CD14-positive monocyte (primary cell): ENCODE measurements at regions not wholly inside any gene's neighbourhood (a gene's known extent, or its start where the extent isn't known, plus 50 kb on each side); places are given as distances from the start of the nearest gene placed in this dataset.
A peak's percentile ranks its signal among the peaks of the same experiment; 100 is the strongest.

ENCODE experiments used
- DNase-seq, 3 donors: peaks; one replicate each; pipeline ENCODE4 v3.0.0-alpha.2; 2011 to 2022
- H2AFZ ChIP-seq: 2 replicates; pipeline ENCODE4 v1.6.0; 2012; ENCODE audit warnings: mild to moderate bottlenecking, low read depth, low read length, inconsistent platforms; ENCODE audit not compliant: insufficient read depth, poor library complexity, severe bottlenecking
- H3K27ac ChIP-seq, 2 donors: 1 replicate in 1 of 2; 2 replicates in 1 of 2; pipeline ENCODE4 v1.5.1; 2012 to 2013; ENCODE audit warnings: low read length in 2 of 2, control low read depth in 1 of 2, inconsistent platforms in 1 of 2, low read depth in 1 of 2, mild to moderate bottlenecking in 1 of 2
- H3K27me3 ChIP-seq, 2 donors: one replicate each; pipeline versions ENCODE4 v1.6.0 to v1.6.1; 2011 to 2013; ENCODE audit warnings: low read length in 2 of 2; ENCODE audit not compliant: control insufficient read depth in 2 of 2, insufficient read depth in 2 of 2
- H3K36me3 ChIP-seq, 2 donors: replicated peaks in 1 of 2; 1 replicate in 1 of 2; 2 replicates in 1 of 2; pipeline versions ENCODE4 v1.5.1 to v1.6.1; 2012 to 2013; ENCODE audit warnings: low read length in 2 of 2, control low read depth in 1 of 2, inconsistent platforms in 1 of 2, mild to moderate bottlenecking in 1 of 2; ENCODE audit not compliant: insufficient read depth in 2 of 2, control insufficient read depth in 1 of 2
- H3K4me1 ChIP-seq, 2 donors: 1 replicate in 1 of 2; 2 replicates in 1 of 2; pipeline versions ENCODE4 v1.5.1 to v1.6.1; 2012 to 2013; ENCODE audit warnings: low read length in 2 of 2, control low read depth in 1 of 2, inconsistent platforms in 1 of 2, mild to moderate bottlenecking in 1 of 2, moderate library complexity in 1 of 2; ENCODE audit not compliant: insufficient read depth in 2 of 2, control insufficient read depth in 1 of 2
- H3K4me2 ChIP-seq: replicated peaks from 2 replicates; pipeline ENCODE3; 2012; ENCODE audit warnings: low read length, moderate library complexity, mild to moderate bottlenecking; ENCODE audit not compliant: poor library complexity, severe bottlenecking; ENCODE audit errors: extremely low read depth
- H3K4me3 ChIP-seq, 3 experiments: fragments of 200-600 bp in 1 of 3; sonication (generic) in 1 of 3; replicated peaks in 1 of 3; 1 replicate in 2 of 3; 2 replicates in 1 of 3; pipeline ENCODE4 v1.5.1; 2011 to 2013; ENCODE audit warnings: low read length in 3 of 3, mild to moderate bottlenecking in 3 of 3, control low read depth in 2 of 3, low read depth in 2 of 3, inconsistent platforms in 1 of 3, moderate library complexity in 1 of 3
- H3K79me2 ChIP-seq: 2 replicates; pipeline ENCODE4 v1.6.0; 2012; ENCODE audit warnings: mild to moderate bottlenecking, control low read depth, inconsistent platforms, low read length, moderate library complexity; ENCODE audit not compliant: insufficient read depth
- H3K9ac ChIP-seq: 2 replicates; pipeline ENCODE4 v1.6.0; 2017; ENCODE audit warnings: low read length, mild to moderate bottlenecking; ENCODE audit not compliant: insufficient read depth, poor library complexity, severe bottlenecking
- H3K9me3 ChIP-seq, 2 donors: replicated peaks in 1 of 2; 1 replicate in 1 of 2; 2 replicates in 1 of 2; pipeline versions ENCODE4 v1.5.1 to v1.6.1; 2012 to 2013; ENCODE audit warnings: low read length in 2 of 2, control low read depth in 1 of 2; ENCODE audit not compliant: control insufficient read depth in 1 of 2, insufficient read depth in 1 of 2
- H4K20me1 ChIP-seq: 2 replicates; pipeline ENCODE4 v1.6.0; 2012; ENCODE audit warnings: mild to moderate bottlenecking, low read length, control low read depth, moderate library complexity; ENCODE audit not compliant: insufficient read depth
- H3K27ac Mint-ChIP-seq, 7 donors: one replicate each; pipeline ENCODE4 v1.8.0; 2020; ENCODE audit warnings: mild to moderate bottlenecking in 7 of 7, mixed read lengths in 7 of 7, moderate library complexity in 6 of 7, inconsistent platforms in 2 of 7
- H3K27me3 Mint-ChIP-seq, 3 donors: one replicate each; pipeline ENCODE4 v1.8.0; 2021 to 2022; ENCODE audit warnings: low read depth in 3 of 3, mild to moderate bottlenecking in 3 of 3, mixed read lengths in 3 of 3, moderate library complexity in 3 of 3, inconsistent platforms in 1 of 3
- H3K36me3 Mint-ChIP-seq, 2 donors: one replicate each; pipeline ENCODE4 v1.8.0; 2020; ENCODE audit warnings: mixed read lengths in 2 of 2, inconsistent platforms in 1 of 2, mild to moderate bottlenecking in 1 of 2
- H3K4me1 Mint-ChIP-seq: one replicate; pipeline ENCODE4 v1.8.0; 2020; ENCODE audit warnings: mild to moderate bottlenecking, mixed read lengths
- H3K4me3 Mint-ChIP-seq, 2 donors: one replicate each; pipeline ENCODE4 v1.8.0; 2020; ENCODE audit warnings: mild to moderate bottlenecking in 2 of 2, mixed read lengths in 2 of 2, moderate library complexity in 1 of 2
- H3K9me3 Mint-ChIP-seq, 7 donors: one replicate each; pipeline ENCODE4 v1.8.0; 2020 to 2022; ENCODE audit warnings: mixed read lengths in 7 of 7, mild to moderate bottlenecking in 6 of 7, moderate library complexity in 6 of 7, inconsistent platforms in 2 of 7
- CTCF ChIP-seq: fragments of 200-600 bp; IDR thresholded peaks from one replicate; pipeline ENCODE4 v1.8.0; 2022; ENCODE audit warnings: antibody characterized with exemption, mild to moderate bottlenecking
- WGBS: methylation state at CpG from one replicate; pipeline ENCODE4 v1.1.5; 2013; ENCODE audit warnings: missing lambda C conversion rate; ENCODE audit not compliant: insufficient coverage; 5-methylcytosine and 5-hydroxymethylcytosine counted together
- intact Hi-C, 2 donors: fragments of 100-400 bp; cut with micrococcal nuclease; formaldehyde crosslinking; loops; one replicate each; pipeline versions ENCODE4 v1.15.0 to v1.15.1; 2023

GRCh38 chr2:157176602-157177001 is 80.9 kb upstream of the GALNT5 start:
- H3K9me3 Mint-ChIP-seq, result no peaks in the 10 kb centered on the region
- Histone ChIP-seq H4K20me1 (no peaks in the 10 kb centered on the region), H3K27me3 (no peaks in the 10 kb centered on the region), H3K4me1 (peaks cover 29 to 31% of the 10 kb centered on the region in 2 donors), H3K4me2 (no peak overlapping the region), H3K36me3 (no peaks in the 10 kb centered on the region), H3K9ac (no peak overlapping the region), H3K27ac (no peak overlapping the region), H3K79me2 (no peaks in the 10 kb centered on the region), H3K4me3 (no peak overlapping the region), H3K9me3 (no peaks in the 10 kb centered on the region), H2AFZ (no peak overlapping the region)
- peaks cover 42% of the 10 kb centered on the region for H3K4me1 Mint-ChIP-seq
- 100% methylated on average over 1 of the region's 3 CpGs for WGBS
- no peak overlapping the region for H3K27ac Mint-ChIP-seq
- no peak for DNase-seq
- H3K4me3 Mint-ChIP-seq, result no peak overlapping the region
- peaks cover 1 to 3% (median 3%) of the 10 kb centered on the region in 3 donors for H3K27me3 Mint-ChIP-seq
- intact Hi-C loops, result no loop called here
- H3K36me3 Mint-ChIP-seq, result no peaks in the 10 kb centered on the region
- TF ChIP-seq CTCF, result no peak

GRCh38 chr2:157178874-157179273 is 78.6 kb upstream of the GALNT5 start:
- H3K27ac Mint-ChIP-seq, result peak overlapping the region in 4 of 7 donors; percentile 4 to 82 (median 60)
- H3K27ac ChIP-seq, result peak overlapping the region in 1 of 2 donors; percentile 2
- intact Hi-C loops, result no loop called here

More at GRCh38 chr2:157178874-157179273, 78.6 kb upstream of the GALNT5 start:
- H3K9me3 ChIP-seq, result no peaks in the 10 kb centered on the region
- H3K36me3 ChIP-seq, result no peaks in the 10 kb centered on the region
- H3K27me3 ChIP-seq, result no peaks in the 10 kb centered on the region
- Mint-ChIP-seq H3K4me1 (peaks cover 60% of the 10 kb centered on the region), H3K36me3 (no peaks in the 10 kb centered on the region), H3K9me3 (no peaks in the 10 kb centered on the region), H3K4me3 (peak overlapping the region in 1 of 2 donors; percentile 57), H3K27me3 (peaks cover 0 to 3% (median 3%) of the 10 kb centered on the region in 3 donors)
- no peaks in the 10 kb centered on the region for H3K79me2 ChIP-seq
- no peak overlapping the region for H2AFZ ChIP-seq
- H3K4me2 ChIP-seq, result peak overlapping the region; percentile 3
- peak; percentile 32 to 67 (median 50) for DNase-seq
- peak; percentile 63 for TF ChIP-seq CTCF
- no peaks in the 10 kb centered on the region for H4K20me1 ChIP-seq
- peaks cover 50 to 54% of the 10 kb centered on the region in 2 donors for H3K4me1 ChIP-seq
- no peak overlapping the region for H3K4me3 ChIP-seq
- H3K9ac ChIP-seq, result no peak overlapping the region
